ENCODE measurements at regions not wholly inside any gene's neighbourhood (a gene's known extent, or its start where the extent isn't known, plus 50 kb on each side); places are given as distances from the start of the nearest gene placed in this dataset.
A peak's percentile ranks its signal among the peaks of the same experiment; 100 is the strongest.
"Not testable (repeated sequence)": the region's sequence is repeated elsewhere in the genome, so short reads cannot be mapped to it uniquely, and the experiment has no call there.

GRCh38 chr6:119929121-119929520, 579.6 kb upstream of the MAN1A1 start:
- no peak for DNase-seq

- not testable (repeated sequence) for DNase-seq
These were observed 575.3 kb upstream of the MAN1A1 start for GRCh38 chr6:119924888-119925287.

DNA sequence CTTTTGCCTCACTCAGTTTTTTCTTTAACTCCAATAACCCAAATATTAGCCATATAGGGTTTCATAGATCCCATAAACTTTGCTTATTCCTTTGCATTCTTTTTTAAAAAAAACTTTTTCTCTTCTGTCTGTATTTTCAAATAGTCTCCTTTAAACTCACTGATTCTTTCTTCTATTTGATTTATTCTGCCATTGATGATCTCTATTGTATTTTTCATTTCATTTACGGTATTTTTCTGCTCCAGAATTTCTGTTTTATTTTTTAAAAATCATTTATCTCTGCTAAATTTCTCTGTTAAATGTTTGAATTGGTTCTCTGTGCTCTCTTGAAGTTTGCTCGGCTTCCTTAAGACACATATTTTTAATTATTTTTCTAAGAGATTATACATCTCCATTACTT, 573.3 kb upstream of the MAN1A1 start:
- no peak for DNase-seq

DNA sequence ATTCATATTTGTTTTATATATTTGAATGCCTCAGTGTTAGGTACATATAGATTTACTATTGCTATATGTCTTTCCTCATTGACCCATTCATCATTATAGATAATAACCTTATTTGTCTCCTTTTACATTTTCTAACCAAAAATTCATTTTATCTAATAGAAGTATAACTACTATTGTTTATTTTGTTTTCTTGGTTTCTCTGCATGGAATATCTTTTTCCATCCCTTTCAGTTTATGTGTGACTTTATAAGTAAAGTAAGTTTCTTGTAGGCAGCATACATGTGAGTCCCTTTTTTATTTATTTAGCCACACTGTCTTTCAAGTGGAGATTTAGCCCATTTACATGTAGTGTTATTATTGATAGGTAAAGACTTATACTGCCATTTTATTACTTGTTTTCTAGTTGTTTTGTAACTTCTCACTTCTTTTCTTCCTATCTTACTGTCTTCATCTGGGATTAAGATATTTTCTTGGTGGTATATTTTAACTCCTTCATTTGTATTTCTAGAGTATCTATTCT, 572.0 kb upstream of the MAN1A1 start:
- DNase-seq, result no peak

DNA sequence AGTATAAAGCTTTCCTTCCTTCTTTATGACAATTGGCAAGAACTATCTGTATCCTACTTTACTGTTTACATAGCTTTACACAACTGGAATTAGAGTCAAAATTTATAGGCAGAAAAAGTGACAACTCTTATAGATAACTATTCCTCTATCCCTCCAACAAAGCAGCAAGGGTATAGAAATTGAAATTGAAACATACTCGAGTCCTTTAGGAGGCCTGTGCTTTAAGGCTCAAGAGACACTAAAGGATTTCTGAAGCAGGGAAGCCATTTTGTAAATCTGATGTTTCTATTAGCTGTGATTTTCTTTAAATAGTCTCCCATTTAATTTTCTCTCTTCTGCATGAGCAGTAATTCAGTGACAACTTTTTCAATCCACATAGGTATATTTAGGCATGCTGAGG, 567.6 kb upstream of the MAN1A1 start:
- DNase-seq, result no peak

DNA sequence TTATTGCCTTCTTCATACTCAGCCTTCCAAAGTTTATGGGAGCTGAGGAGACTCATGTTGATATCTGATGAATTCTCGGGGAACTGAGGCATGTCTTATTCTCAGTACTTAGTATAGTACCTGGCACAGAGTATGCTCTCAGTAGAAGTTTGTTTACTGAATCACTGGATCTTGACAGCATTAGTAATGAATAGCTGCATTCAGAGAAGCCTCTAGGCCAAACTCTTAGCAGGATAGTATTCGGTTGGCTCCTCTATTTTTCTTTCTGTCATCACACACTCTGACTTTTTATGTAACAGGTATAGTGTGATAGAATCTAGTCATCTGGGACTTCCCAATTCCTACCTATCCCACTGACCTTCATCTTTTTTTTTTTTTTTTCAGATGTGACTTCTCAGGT, 566.4 kb upstream of the MAN1A1 start:
- DNase-seq, result no peak

DNA sequence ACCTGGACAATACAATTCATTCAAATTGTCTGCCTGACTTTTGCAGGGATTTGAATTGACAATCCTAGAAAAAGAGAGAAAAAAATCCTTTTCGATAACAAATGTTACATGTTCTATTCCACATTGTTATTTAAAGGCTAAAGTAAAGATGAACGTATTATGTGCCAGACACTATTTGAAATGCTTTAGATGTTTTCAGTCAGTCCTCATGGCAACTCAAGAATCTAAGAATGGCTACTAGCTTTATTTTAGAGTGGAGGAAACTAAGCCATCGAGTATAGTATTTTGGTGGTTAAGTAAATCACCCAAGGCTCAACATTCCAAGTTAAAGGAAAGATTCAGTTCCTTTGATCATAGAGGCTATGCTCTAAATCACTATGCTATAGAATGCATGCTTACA, 558.6 kb upstream of the MAN1A1 start:
- no peak for DNase-seq

- DNase-seq, result no peak
These were observed 553.1 kb upstream of the MAN1A1 start for GRCh38 chr6:119902681-119903080.

DNA sequence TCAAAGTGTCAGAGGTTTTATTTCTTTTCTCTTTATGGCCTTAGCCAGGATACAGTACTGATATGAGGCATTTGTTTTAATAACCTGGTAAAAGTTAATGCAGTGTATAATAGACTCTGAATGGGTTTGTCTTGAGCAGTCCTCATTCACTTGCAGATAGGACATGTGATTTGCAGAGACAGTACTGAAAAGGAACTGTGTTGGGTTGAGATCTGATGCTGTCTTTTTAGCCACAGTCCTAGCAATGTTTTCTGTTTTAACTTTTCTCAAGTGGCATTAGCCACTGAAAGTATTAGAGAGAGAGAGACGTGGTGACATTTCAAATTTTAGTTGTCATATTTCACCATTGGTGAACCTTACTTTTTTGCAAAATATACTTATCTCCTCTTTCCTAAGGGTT, 547.2 kb upstream of the MAN1A1 start:
- no peak for DNase-seq

- DNase-seq, result no peak
These were observed 546.1 kb upstream of the MAN1A1 start for GRCh38 chr6:119895626-119896025.

DNA sequence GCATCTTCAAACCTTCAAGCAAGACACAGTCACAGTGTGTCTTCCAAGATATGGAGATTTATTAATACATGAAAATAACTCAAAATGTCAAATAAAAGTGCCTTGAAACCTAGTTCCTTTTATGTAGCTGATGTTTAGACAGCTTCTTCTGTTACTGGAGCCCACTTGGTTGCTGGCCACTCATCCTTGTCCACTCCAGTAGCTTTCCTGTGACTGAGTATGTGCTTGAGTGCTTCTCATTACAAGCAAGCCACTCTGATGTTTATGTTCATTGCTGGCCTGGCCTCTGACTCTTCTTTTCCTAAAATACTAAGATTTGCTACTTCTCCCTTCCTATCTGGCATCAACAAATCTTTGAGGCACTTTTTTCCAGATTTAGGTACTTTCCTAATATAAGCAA, 545.2 kb upstream of the MAN1A1 start:
- no peak for DNase-seq

GRCh38 chr6:119891644-119892043, 542.1 kb upstream of the MAN1A1 start:
- no peak for DNase-seq

DNA sequence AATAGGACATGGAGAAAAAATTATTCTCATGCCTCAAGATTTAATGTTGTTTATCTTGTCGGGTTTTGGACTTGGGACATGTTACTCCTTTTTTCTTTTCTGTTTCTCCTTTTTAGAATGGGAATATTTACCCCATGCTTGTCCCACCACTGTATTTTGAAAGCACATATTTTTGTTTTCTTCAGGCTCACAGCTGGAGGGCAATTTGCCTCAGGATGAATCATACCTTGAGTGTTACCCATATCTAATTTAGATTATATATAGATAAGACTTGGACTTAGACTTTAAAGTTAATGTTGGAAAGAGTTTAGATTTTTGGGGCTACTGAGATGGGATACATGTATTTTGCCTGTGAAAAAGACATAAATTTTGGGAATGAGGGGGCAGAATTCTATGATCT, 541.6 kb upstream of the MAN1A1 start:
- DNase-seq, result no peak

GRCh38 chr6:119890470-119890869, 540.9 kb upstream of the MAN1A1 start:
- no peak for DNase-seq

- DNase-seq, result peak in 1 of 2 experiments; percentile 44
These were observed 538.1 kb upstream of the MAN1A1 start for GRCh38 chr6:119887666-119888065.

GRCh38 chr6:119881416-119881815, 531.9 kb upstream of the MAN1A1 start:
- DNase-seq, result peak in 1 of 2 experiments; percentile 30

- no peak for DNase-seq
These were observed 531.3 kb upstream of the MAN1A1 start for GRCh38 chr6:119880840-119881239.

- no peak for DNase-seq
These were observed 530.2 kb upstream of the MAN1A1 start for GRCh38 chr6:119879731-119880130.

DNA sequence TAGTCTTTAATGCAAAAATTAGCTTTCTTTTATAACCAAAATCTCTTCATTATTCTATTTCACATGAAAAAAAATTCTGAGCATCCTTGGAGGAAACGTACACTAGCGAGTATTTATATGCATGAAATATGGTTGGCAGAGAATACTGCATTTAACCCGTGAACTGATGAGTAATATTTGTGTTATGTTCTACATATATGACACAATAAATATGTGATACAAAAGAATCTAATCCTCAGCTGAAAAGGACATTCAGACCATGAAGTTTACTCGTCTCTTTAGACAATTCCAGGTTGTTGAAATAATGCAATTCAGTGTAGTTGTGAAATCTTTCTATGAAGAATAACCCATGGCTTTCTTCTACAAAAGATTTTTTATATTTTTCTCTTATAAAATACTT, 524.8 kb upstream of the MAN1A1 start:
- no peak for DNase-seq

DNA sequence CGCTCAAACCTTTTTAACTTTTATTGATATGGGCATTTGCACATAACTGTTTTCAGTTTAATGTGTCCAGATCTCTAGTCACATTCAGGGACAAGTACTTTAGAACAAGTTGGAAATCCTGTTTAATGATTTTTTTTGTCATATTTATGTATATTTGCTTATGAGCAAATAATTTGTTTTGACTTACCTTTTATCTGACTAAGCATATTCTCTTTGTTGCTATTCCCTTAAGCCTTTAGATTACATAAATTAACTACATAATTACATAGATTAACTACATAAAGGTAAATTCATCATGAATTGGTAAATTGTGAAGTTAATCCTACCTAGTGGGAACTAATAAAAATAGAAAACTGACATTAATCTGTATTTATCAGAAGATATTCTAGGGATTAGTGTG, 523.5 kb upstream of the MAN1A1 start:
- no peak for DNase-seq

- DNase-seq, result no peak
These were observed 522.0 kb upstream of the MAN1A1 start for GRCh38 chr6:119871520-119871919.

- no peak for DNase-seq
These were observed 516.1 kb upstream of the MAN1A1 start for GRCh38 chr6:119865466-119866350.

- DNase-seq, result no peak
These were observed 513.2 kb upstream of the MAN1A1 start for GRCh38 chr6:119862719-119863118.

DNA sequence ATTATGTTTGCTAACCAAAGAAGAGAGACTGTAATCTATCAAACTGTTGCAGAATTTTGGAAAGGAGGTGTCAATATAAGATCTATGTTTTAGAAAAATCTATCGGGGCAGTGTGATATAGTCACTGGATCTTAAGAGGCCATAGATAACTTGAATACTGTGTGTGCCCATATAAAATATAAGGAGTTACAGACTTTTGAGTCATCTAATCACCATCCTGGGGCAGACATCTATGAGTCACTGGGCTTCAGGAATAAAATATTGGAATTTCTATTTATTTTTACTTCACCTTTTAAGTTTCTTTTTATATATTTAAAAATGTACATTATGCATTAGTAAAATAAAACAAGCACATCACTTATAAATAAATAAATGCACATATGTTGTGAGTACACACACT, 509.3 kb upstream of the MAN1A1 start:
- DNase-seq, result no peak

- DNase-seq, result no peak
These were observed 506.6 kb upstream of the MAN1A1 start for GRCh38 chr6:119856136-119856535.

Measured in NCI-H446 (cell line).